ENCODE measurements at regions not wholly inside any gene's neighbourhood (a gene's known extent, or its start where the extent isn't known, plus 50 kb on each side); places are given as distances from the start of the nearest gene placed in this dataset.

DNA sequence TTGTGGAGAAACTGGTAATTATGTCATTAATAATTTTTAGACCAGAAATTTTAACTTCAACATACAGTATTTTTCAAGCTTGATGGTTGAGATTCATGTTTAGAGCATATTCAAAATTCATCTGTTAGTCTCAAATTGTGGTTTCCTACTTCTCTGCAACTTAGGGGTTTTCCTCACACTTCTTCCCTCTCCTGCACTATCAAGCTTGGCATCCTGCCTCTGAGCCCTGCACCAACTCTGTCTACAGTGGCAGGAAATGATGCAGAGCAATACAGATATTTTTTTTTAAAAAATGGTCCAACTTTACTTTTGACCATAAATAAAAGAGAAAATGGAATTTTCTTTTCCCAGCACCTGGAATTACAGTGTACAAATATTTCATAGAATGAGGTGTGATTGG is 247.3 kb downstream of the NUP35 start:
- TF ChIP-seq, protein P1, sequence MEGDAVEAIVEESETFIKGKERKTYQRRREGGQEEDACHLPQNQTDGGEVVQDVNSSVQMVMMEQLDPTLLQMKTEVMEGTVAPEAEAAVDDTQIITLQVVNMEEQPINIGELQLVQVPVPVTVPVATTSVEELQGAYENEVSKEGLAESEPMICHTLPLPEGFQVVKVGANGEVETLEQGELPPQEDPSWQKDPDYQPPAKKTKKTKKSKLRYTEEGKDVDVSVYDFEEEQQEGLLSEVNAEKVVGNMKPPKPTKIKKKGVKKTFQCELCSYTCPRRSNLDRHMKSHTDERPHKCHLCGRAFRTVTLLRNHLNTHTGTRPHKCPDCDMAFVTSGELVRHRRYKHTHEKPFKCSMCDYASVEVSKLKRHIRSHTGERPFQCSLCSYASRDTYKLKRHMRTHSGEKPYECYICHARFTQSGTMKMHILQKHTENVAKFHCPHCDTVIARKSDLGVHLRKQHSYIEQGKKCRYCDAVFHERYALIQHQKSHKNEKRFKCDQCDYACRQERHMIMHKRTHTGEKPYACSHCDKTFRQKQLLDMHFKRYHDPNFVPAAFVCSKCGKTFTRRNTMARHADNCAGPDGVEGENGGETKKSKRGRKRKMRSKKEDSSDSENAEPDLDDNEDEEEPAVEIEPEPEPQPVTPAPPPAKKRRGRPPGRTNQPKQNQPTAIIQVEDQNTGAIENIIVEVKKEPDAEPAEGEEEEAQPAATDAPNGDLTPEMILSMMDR (IDR thresholded peaks at IDR 0.05 in 2 of 3, conservative IDR thresholded peaks at IDR 0.05 in 1 of 3; ENCODE audit: borderline replicate concordance in 1 of 3, insufficient read depth in 1 of 3, low read depth in 2 of 3, low read length in 2 of 3), result no peak
- TF ChIP-seq, protein P2, sequence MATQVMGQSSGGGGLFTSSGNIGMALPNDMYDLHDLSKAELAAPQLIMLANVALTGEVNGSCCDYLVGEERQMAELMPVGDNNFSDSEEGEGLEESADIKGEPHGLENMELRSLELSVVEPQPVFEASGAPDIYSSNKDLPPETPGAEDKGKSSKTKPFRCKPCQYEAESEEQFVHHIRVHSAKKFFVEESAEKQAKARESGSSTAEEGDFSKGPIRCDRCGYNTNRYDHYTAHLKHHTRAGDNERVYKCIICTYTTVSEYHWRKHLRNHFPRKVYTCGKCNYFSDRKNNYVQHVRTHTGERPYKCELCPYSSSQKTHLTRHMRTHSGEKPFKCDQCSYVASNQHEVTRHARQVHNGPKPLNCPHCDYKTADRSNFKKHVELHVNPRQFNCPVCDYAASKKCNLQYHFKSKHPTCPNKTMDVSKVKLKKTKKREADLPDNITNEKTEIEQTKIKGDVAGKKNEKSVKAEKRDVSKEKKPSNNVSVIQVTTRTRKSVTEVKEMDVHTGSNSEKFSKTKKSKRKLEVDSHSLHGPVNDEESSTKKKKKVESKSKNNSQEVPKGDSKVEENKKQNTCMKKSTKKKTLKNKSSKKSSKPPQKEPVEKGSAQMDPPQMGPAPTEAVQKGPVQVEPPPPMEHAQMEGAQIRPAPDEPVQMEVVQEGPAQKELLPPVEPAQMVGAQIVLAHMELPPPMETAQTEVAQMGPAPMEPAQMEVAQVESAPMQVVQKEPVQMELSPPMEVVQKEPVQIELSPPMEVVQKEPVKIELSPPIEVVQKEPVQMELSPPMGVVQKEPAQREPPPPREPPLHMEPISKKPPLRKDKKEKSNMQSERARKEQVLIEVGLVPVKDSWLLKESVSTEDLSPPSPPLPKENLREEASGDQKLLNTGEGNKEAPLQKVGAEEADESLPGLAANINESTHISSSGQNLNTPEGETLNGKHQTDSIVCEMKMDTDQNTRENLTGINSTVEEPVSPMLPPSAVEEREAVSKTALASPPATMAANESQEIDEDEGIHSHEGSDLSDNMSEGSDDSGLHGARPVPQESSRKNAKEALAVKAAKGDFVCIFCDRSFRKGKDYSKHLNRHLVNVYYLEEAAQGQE (IDR thresholded peaks at IDR 0.05; ENCODE audit: low read depth), result no peak
- TF ChIP-seq SRF (IDR thresholded peaks at IDR 0.05; ENCODE audit: low read depth) (no peak), POLR2AphosphoS5 (IDR thresholded peaks at IDR 0.05; ENCODE audit: low read depth, low read length) (no peak), EZH2phosphoT487 (IDR thresholded peaks at IDR 0.05; ENCODE audit: borderline replicate concordance) (no peak), CBX3 (IDR thresholded peaks at IDR 0.05; ENCODE audit: low read depth) (no peak), TCF7L2 (IDR thresholded peaks at IDR 0.05; ENCODE audit: borderline replicate concordance, extremely low read depth, insufficient read depth, insufficient read length) (no peak), RAD21 (IDR thresholded peaks at IDR 0.05; ENCODE audit: low read depth) (no peak), SIN3A (IDR thresholded peaks at IDR 0.05; ENCODE audit: low read depth) (no peak), POLR2A (IDR thresholded peaks at IDR 0.05; ENCODE audit: borderline replicate concordance, extremely low read depth, insufficient read depth, insufficient read length) (no peak), EZH2 (IDR thresholded peaks at IDR 0.05) (no peak), JUND (IDR thresholded peaks at IDR 0.05) (no peak)
- TF ChIP-seq, protein P3, sequence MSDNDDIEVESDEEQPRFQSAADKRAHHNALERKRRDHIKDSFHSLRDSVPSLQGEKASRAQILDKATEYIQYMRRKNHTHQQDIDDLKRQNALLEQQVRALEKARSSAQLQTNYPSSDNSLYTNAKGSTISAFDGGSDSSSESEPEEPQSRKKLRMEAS (IDR thresholded peaks at IDR 0.05), result no peak
